Superior temporal gyrus (tissue), 1 donor: ENCODE measurements at regions not wholly inside any gene's neighbourhood (a gene's known extent, or its start where the extent isn't known, plus 50 kb on each side); places are given as distances from the start of the nearest gene placed in this dataset.
"Not testable (repeated sequence)": the region's sequence is repeated elsewhere in the genome, so short reads cannot be mapped to it uniquely, and the experiment has no call there.

Experiments used
- DNase-seq: peaks from one replicate; pipeline ENCODE4 v3.0.0-alpha.2; 2016; ENCODE audit errors: extremely low spot score

DNA sequence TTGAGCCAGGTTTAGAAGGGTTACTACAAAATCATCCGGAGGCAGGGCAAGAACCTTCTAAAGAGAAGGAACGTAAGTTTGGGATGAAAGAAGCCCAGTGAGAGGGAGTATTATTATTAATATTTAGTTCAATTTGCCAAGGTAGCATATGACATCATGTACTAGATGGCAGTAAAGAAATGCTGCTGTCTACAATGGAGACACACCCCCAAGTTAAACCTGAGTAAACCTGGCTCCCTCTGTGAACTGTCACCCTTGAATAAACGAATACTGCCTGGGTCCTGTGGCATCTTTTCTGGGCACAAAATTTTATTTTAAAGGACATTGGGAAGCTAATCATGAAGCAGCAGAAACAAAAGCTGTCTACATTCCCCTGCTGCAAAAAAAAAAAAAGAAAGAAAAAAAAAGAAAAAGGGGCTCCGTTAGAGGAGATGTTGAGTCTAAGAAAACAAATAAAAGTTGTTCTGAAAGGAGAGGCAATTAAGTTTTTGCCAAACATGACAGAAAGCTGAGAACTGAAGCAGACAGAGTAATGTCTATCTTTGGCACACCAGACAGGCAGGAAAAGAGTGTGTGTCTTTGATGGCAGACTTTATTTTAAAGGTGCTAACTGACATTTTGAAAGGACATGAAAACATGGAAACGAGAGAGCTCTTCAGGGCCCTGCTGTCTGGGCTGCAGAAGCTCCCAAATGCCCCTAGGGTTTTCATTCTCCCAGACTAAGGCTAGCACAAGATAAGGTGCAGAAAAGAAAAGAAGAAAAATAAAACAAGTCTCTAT, 557.7 kb upstream of the CHAC2 start:
- DNase-seq = no peak

DNA sequence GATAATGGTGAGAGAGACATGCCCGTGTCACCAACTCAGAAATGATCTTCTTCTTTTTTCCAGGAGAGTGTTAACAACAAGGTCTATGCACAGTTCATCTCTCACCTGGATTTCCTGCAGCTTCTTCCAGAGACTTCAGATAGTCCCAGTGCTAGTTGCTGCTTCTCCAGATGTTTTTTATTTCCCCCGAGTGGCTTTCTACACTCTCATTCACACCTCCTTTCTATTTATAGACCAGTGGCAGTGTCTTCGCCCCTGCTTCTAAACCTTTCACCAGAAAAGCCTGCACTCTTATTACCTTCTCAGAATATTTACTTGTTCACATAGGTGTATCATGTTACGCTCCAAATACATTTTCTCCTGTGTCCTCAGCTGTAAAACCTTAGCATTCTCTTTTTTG, 558.8 kb upstream of the CHAC2 start:
- DNase-seq = no peak

- DNase-seq = not testable (repeated sequence)
Measured at GRCh38 chr2:53206226-53206625, 561.4 kb upstream of the CHAC2 start.

- DNase-seq = no peak
Measured at GRCh38 chr2:53202063-53202462, 565.5 kb upstream of the CHAC2 start.

GRCh38 chr2:53200072-53200471, 567.5 kb upstream of the CHAC2 start:
- no peak for DNase-seq

- no peak for DNase-seq
Measured at GRCh38 chr2:53188851-53189510, 578.6 kb upstream of the CHAC2 start.

DNA sequence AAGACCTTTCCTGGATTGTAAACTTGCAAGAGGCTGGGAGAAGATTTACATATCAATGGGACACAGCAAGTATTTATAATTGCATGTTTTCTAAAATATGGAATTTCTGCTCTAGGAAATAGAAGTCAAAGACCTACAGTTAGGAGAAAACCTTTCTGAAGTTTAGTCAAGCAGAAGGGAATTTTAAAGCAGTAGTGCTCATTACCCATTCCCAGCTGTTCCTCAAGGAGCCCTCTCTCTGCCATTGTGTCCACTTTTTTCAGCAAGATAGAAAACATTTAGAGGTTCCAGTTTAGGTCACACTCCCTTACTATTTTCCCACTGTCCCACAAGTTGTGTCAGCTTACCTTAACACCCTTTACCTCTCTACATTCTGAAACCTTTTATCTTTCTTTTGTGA, 584.0 kb upstream of the CHAC2 start:
- DNase-seq = no peak

DNA sequence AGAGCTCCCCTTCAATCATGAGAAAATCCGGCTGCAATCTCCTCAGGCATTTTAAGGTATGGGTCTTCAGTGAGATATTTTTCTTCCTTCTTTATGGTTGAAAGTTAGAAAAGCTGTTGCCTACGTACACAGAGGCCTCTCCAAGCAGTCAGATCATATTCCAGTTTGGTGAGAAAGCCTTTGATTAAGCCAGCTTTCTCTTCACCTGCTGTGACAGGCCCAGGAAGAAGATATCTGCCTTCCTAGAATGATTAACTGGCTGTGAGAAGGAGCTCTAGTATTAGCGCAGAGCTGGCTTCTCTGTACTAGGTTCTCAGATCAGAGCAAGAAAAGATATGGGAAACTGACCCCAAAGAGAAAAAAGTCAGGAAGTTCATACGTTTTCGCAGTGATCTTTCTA, 585.0 kb upstream of the CHAC2 start:
- no peak for DNase-seq

- no peak for DNase-seq
Measured at GRCh38 chr2:53181759-53182158, 585.8 kb upstream of the CHAC2 start.

DNA sequence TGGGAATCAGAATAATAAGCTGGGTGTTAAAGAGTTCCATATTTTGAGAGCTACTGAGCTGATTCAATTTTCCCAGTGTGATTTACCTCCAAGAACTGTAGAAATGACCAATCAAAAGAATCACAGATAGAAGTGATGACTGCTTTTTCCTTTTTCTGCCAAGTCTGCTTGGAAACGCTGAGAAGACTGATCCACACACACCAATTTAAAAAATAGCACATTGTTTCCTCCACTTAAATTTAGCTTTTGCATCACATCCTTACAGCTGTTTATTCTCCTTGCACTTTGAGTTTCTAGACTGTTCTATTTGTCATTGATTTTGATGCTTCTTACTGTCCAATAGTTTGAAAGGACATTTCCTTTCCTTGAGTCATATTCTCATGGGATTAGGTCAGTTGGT, 590.3 kb upstream of the CHAC2 start:
- DNase-seq = no peak

- DNase-seq = no peak
Measured at GRCh38 chr2:53174539-53174938, 593.1 kb upstream of the CHAC2 start.

- no peak for DNase-seq
Measured at GRCh38 chr2:53173698-53174455, 593.7 kb upstream of the CHAC2 start.

DNA sequence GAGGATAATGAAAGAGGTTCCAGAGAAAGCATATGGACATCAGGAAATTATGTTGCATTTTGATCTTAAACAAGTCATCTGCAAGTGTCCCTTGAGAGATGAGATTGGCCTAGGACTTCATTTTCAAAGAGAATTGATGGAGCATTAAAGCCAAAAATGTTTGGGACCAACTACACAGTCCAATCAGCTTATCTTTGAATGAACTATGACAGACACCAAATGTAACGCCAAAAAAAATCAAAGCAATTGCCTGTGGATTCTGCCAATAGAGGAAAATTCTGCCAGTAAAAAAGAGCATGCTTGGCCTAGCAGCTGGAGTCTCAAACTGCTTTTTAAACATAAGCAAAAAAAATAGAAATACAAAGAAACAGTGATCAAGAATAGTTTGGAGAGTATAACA, 594.5 kb upstream of the CHAC2 start:
- DNase-seq = no peak

- no peak for DNase-seq
Measured at GRCh38 chr2:53170466-53170865, 597.1 kb upstream of the CHAC2 start.

GRCh38 chr2:53167227-53167626, 600.4 kb upstream of the CHAC2 start:
- no peak for DNase-seq

- no peak for DNase-seq
Measured at GRCh38 chr2:53150146-53150545, 617.5 kb upstream of the CHAC2 start.

GRCh38 chr2:53148221-53148620, 619.4 kb upstream of the CHAC2 start:
- no peak for DNase-seq

DNA sequence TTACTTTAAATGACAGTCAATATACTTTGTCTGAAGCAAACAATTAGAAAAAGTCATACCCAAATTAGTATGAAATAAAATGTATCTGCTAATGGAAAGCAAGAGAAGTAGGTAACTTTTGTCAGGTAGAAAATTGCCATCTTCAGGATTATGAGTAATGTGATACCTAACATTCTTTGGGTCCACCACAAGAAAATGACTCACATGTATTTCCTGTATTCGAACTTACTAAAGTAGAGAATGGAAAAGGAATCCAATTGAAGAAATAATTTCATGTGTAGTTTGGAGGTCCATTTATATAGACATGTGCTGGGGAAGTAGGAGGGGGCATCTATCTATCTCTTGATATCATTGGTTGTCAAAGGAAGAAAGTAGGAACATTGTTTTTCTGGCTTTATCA, 636.2 kb upstream of the CHAC2 start:
- DNase-seq = no peak

DNA sequence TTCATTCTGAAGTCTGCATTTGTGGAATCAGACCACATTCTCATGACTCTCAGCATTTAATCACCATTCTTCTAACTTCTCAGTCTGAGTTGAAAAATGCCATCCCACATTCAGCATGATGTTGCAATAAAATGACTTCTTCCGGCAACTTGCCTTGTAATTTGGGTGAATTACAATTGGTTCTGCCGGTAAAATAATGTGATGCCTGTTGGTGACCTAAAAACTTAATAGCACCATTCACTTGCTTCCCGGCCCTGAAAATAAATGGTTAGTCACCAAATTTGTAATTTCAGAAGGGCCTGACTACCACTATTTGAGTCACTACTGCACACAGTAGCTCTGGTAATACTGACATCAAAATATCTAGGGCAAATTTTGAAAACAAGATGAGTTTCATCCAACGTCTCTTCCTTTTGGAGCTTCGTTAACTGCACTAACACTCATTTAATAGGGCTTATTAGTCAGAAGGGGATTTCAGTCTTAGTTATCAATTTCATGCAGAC, 637.1 kb upstream of the CHAC2 start:
- no peak for DNase-seq

- no peak for DNase-seq
Measured at GRCh38 chr2:53129851-53130250, 637.8 kb upstream of the CHAC2 start.

- DNase-seq = no peak
Measured at GRCh38 chr2:53127061-53127650, 640.4 kb upstream of the CHAC2 start.

- DNase-seq = peak; percentile 51
Measured at GRCh38 chr2:53114991-53115390, 652.6 kb upstream of the CHAC2 start.
